ENCODE measurements at regions not wholly inside any gene's neighbourhood (a gene's known extent, or its start where the extent isn't known, plus 50 kb on each side); places are given as distances from the start of the nearest gene placed in this dataset.

GRCh38 chr6:168162366-168162765, 83.4 kb upstream of the FRMD1 start:
- no peak for DNase-seq (ENCODE audit: extremely low read depth in 1 of 4, low spot score in 3 of 4)
- FAIRE-seq, result no peak
- H3K4me3 ChIP-seq, result no peak overlapping the region
- no peak overlapping the region for H3K27ac ChIP-seq (ENCODE audit: extremely low read depth, low read depth, low read length)
- H3K79me2 ChIP-seq (ENCODE audit: control insufficient read depth, insufficient read depth, low read length), result no peaks in the 10 kb centered on the region
- H2AFZ ChIP-seq (ENCODE audit: low read depth, low read length), result no peak overlapping the region
- H3K4me2 ChIP-seq (ENCODE audit: insufficient read depth, low read length), result no peak overlapping the region
- peaks cover 0 to 3% of the 10 kb centered on the region in 2 experiments; a peak in 1 of 5 replicates for H3K4me1 ChIP-seq (replicated peaks in 1 of 2; ENCODE audit: control insufficient read depth in 2 of 2, insufficient read depth in 2 of 2, low read length in 2 of 2)
- no peak for ATAC-seq
- H3K27me3 ChIP-seq (ENCODE audit: control insufficient read depth in 2 of 2, insufficient read depth in 2 of 2, low read length in 2 of 2), result peaks cover 41 to 73% of the 10 kb centered on the region in 2 experiments
- H3K9ac ChIP-seq (ENCODE audit: insufficient read depth in 1 of 2, low read depth in 2 of 2, low read length in 2 of 2), result no peak overlapping the region
- intact Hi-C loops (cut with micrococcal nuclease) (no loop called here), in situ Hi-C loops (cut with MboI) (no loop called here)
- TF ChIP-seq ZBTB17 (CRISPR knock-in tag; IDR thresholded peaks at IDR 0.05), result no peak
- TF ChIP-seq NFIC (IDR thresholded peaks at IDR 0.05), result no peak
- TF ChIP-seq ZNF609 (CRISPR knock-in tag; IDR thresholded peaks at IDR 0.05; ENCODE audit: borderline replicate concordance), result no peak
- no peak for TF ChIP-seq SMARCB1 (IDR thresholded peaks at IDR 0.05; ENCODE audit: insufficient read length, low read depth)
- no peak for TF ChIP-seq ETS2 (tag; IDR thresholded peaks at IDR 0.05; ENCODE audit: borderline replicate concordance, poor library complexity, severe bottlenecking)
- no peak for TF ChIP-seq CREB1 (IDR thresholded peaks at IDR 0.05)
- no peak for TF ChIP-seq CREB1 (CRISPR knock-in tag; IDR thresholded peaks at IDR 0.05)
- TF ChIP-seq TCF15 (CRISPR knock-in tag; IDR thresholded peaks at IDR 0.05), result no peak
- TF ChIP-seq ZNF23 (CRISPR knock-in tag; IDR thresholded peaks at IDR 0.05), result no peak
- TF ChIP-seq DIDO1 (tag; IDR thresholded peaks at IDR 0.05; ENCODE audit: low read depth), result no peak
- no peak for TF ChIP-seq E2F3 (CRISPR knock-in tag; IDR thresholded peaks at IDR 0.05)
- CTCF ChIA-PET (ENCODE audit: low intra/inter-chr PET ratio), result no interaction called here
- POLR2A ChIA-PET, result no interaction called here
- no peaks in the 10 kb centered on the region for H3K36me3 ChIP-seq (ENCODE audit: control insufficient read depth, insufficient read depth, low read length)
- H3K9me3 ChIP-seq (replicated peaks; ENCODE audit: control insufficient read depth, insufficient read depth, low read depth, low read length), result no peaks in the 10 kb centered on the region
- H3K9me1 ChIP-seq (ENCODE audit: control insufficient read depth, insufficient read depth, low read length), result no peaks in the 10 kb centered on the region
- H4K20me1 ChIP-seq (replicated peaks; ENCODE audit: control insufficient read depth, insufficient read depth, low read length), result peaks cover 3% of the 10 kb centered on the region; the same call in 1 of the 2 replicates
- no TSS peak for BruUV-seq (replicated peaks)
- WGBS (ENCODE audit: insufficient coverage, low coverage, missing lambda C conversion rate), result 0% methylated on average over 6 of the region's 6 CpGs
